Endothelial cell of umbilical vein (primary cell): ENCODE measurements at regions not wholly inside any gene's neighbourhood (a gene's known extent, or its start where the extent isn't known, plus 50 kb on each side); places are given as distances from the start of the nearest gene placed in this dataset.

Experiments
- CTCF ChIP-seq, 2 donors: IDR thresholded peaks; 1 replicate in 1 of 2; 2 replicates in 1 of 2; pipeline ENCODE4 v1.5.1; 2011; ENCODE audit warnings: low read length in 2 of 2, mild to moderate bottlenecking in 2 of 2, moderate library complexity in 2 of 2, control low read depth in 1 of 2, inconsistent platforms in 1 of 2, low read depth in 1 of 2; ENCODE audit not compliant: insufficient read depth in 1 of 2; ENCODE audit errors: extremely low read depth in 1 of 2
- EZH2 ChIP-seq: IDR thresholded peaks from 2 replicates; pipeline ENCODE4 v1.6.1; 2012; ENCODE audit warnings: borderline replicate concordance, low read depth, mild to moderate bottlenecking, moderate library complexity, low read length, inconsistent platforms; ENCODE audit not compliant: severe bottlenecking
- MAX ChIP-seq: IDR thresholded peaks from 2 replicates; pipeline ENCODE4 v1.6.1; 2011; ENCODE audit not compliant: insufficient read depth, insufficient read length
- POLR2A ChIP-seq: IDR thresholded peaks from 2 replicates; pipeline ENCODE4 v1.6.1; 2012; ENCODE audit warnings: low read depth, mild to moderate bottlenecking, control low read depth, low read length
- POLR2AphosphoS5 ChIP-seq: IDR thresholded peaks from 2 replicates; pipeline ENCODE4 v1.6.1; 2012; ENCODE audit warnings: low read depth, mild to moderate bottlenecking, control low read depth, low read length, moderate library complexity; ENCODE audit not compliant: insufficient read depth

- no peak for TF ChIP-seq CTCF (IDR thresholded peaks at IDR 0.05; ENCODE audit: extremely low read depth in 1 of 2, insufficient read depth in 1 of 2, low read depth in 1 of 2, low read length in 2 of 2)
- TF ChIP-seq POLR2AphosphoS5 = no peak
- TF ChIP-seq POLR2A = no peak
- TF ChIP-seq EZH2 = no peak
- TF ChIP-seq MAX = no peak
Measured at GRCh38 chr3:193768070-193768394, 175.0 kb downstream of the OPA1 start.
